ENCODE measurements at regions not wholly inside any gene's neighbourhood (a gene's known extent, or its start where the extent isn't known, plus 50 kb on each side); places are given as distances from the start of the nearest gene placed in this dataset.

GRCh38 chr7:17229228-17229627 is 69.2 kb upstream of the AHR start:
- no peak overlapping the region for H3K4me3 Mint-ChIP-seq
- no peak for DNase-seq
- H3K9me3 Mint-ChIP-seq: peaks cover 5% of the 10 kb centered on the region

GRCh38 chr7:17230099-17230807 is 68.2 kb upstream of the AHR start:
- no peak overlapping the region for H3K4me3 Mint-ChIP-seq

More at GRCh38 chr7:17229228-17229627, 69.2 kb upstream of the AHR start:
- H3K27me3 Mint-ChIP-seq: no peaks in the 10 kb centered on the region
- no peak overlapping the region for H3K27ac Mint-ChIP-seq
- peaks cover 23% of the 10 kb centered on the region for H3K4me1 Mint-ChIP-seq (ENCODE audit: low read depth)
- no peaks in the 10 kb centered on the region for H3K36me3 Mint-ChIP-seq (ENCODE audit: low read depth)

GRCh38 chr7:17233603-17234002 is 64.8 kb upstream of the AHR start:
- peaks cover 15% of the 10 kb centered on the region for H3K9me3 Mint-ChIP-seq
- H3K27ac Mint-ChIP-seq: peak overlapping the region; percentile 97
- H3K27me3 Mint-ChIP-seq: no peaks in the 10 kb centered on the region
- DNase-seq: no peak
- H3K36me3 Mint-ChIP-seq (ENCODE audit: low read depth): no peaks in the 10 kb centered on the region
- H3K4me1 Mint-ChIP-seq (ENCODE audit: low read depth): peaks cover 52% of the 10 kb centered on the region
- H3K4me3 Mint-ChIP-seq: peak overlapping the region; percentile 66

More at GRCh38 chr7:17230099-17230807, 68.2 kb upstream of the AHR start:
- H3K4me1 Mint-ChIP-seq (ENCODE audit: low read depth): peaks cover 32% of the 10 kb centered on the region
- peaks cover 4% of the 10 kb centered on the region for H3K9me3 Mint-ChIP-seq
- H3K27ac Mint-ChIP-seq: no peak overlapping the region
- no peak for DNase-seq
- no peaks in the 10 kb centered on the region for H3K27me3 Mint-ChIP-seq
- H3K36me3 Mint-ChIP-seq (ENCODE audit: low read depth): no peaks in the 10 kb centered on the region

GRCh38 chr7:17234030-17234397 is 64.4 kb upstream of the AHR start:
- Mint-ChIP-seq H3K4me3 (peak overlapping the region; percentile 66), H3K9me3 (peaks cover 15% of the 10 kb centered on the region), H3K27me3 (no peaks in the 10 kb centered on the region), H3K27ac (peak overlapping the region; percentile 97), H3K36me3 (ENCODE audit: low read depth) (no peaks in the 10 kb centered on the region), H3K4me1 (ENCODE audit: low read depth) (peaks cover 52% of the 10 kb centered on the region)
- peak; percentile 57 for DNase-seq

GRCh38 chr7:17234398-17235031 is 63.9 kb upstream of the AHR start:
- H3K36me3 Mint-ChIP-seq (ENCODE audit: low read depth): no peaks in the 10 kb centered on the region
- DNase-seq: peak; percentile 42
- peak overlapping the region; percentile 66 for H3K4me3 Mint-ChIP-seq
- H3K4me1 Mint-ChIP-seq (ENCODE audit: low read depth): peaks cover 52% of the 10 kb centered on the region
- peaks cover 15% of the 10 kb centered on the region for H3K9me3 Mint-ChIP-seq
- no peaks in the 10 kb centered on the region for H3K27me3 Mint-ChIP-seq
- peak overlapping the region; percentile 97 for H3K27ac Mint-ChIP-seq

GRCh38 chr7:17236171-17236570 is 62.3 kb upstream of the AHR start:
- H3K4me1 Mint-ChIP-seq (ENCODE audit: low read depth): peaks cover 52% of the 10 kb centered on the region
- H3K27ac Mint-ChIP-seq: peak overlapping the region; percentile 50
- H3K27me3 Mint-ChIP-seq: no peaks in the 10 kb centered on the region
- H3K9me3 Mint-ChIP-seq: peaks cover 15% of the 10 kb centered on the region
- no peak overlapping the region for H3K4me3 Mint-ChIP-seq
- H3K36me3 Mint-ChIP-seq (ENCODE audit: low read depth): no peaks in the 10 kb centered on the region
- no peak for DNase-seq

- Mint-ChIP-seq H3K27ac (no peak overlapping the region), H3K27me3 (no peaks in the 10 kb centered on the region), H3K36me3 (ENCODE audit: low read depth) (no peaks in the 10 kb centered on the region), H3K9me3 (peaks cover 15% of the 10 kb centered on the region), H3K4me1 (ENCODE audit: low read depth) (peaks cover 52% of the 10 kb centered on the region), H3K4me3 (no peak overlapping the region)
- no peak for DNase-seq
Observed at GRCh38 chr7:17236603-17237002, 61.8 kb upstream of the AHR start.

GRCh38 chr7:17239046-17239445 is 59.4 kb upstream of the AHR start:
- Mint-ChIP-seq H3K27ac (no peak overlapping the region), H3K4me1 (ENCODE audit: low read depth) (peaks cover 36% of the 10 kb centered on the region), H3K4me3 (no peak overlapping the region), H3K9me3 (peaks cover 13% of the 10 kb centered on the region), H3K36me3 (ENCODE audit: low read depth) (no peaks in the 10 kb centered on the region), H3K27me3 (no peaks in the 10 kb centered on the region)
- no peak for DNase-seq

- H3K27ac Mint-ChIP-seq: no peak overlapping the region
- H3K4me1 Mint-ChIP-seq (ENCODE audit: low read depth): peaks cover 28% of the 10 kb centered on the region
- no peak for DNase-seq
- no peaks in the 10 kb centered on the region for H3K27me3 Mint-ChIP-seq
- no peaks in the 10 kb centered on the region for H3K36me3 Mint-ChIP-seq (ENCODE audit: low read depth)
- H3K4me3 Mint-ChIP-seq: no peak overlapping the region
- H3K9me3 Mint-ChIP-seq: peaks cover 13% of the 10 kb centered on the region
Observed at GRCh38 chr7:17239683-17240521, 58.5 kb upstream of the AHR start.

- no peak overlapping the region for H3K4me3 Mint-ChIP-seq
- H3K27ac Mint-ChIP-seq: no peak overlapping the region
- peaks cover 5% of the 10 kb centered on the region for H3K4me1 Mint-ChIP-seq (ENCODE audit: low read depth)
- H3K36me3 Mint-ChIP-seq (ENCODE audit: low read depth): no peaks in the 10 kb centered on the region
- no peak for DNase-seq
- no peaks in the 10 kb centered on the region for H3K27me3 Mint-ChIP-seq
- H3K9me3 Mint-ChIP-seq: peaks cover 4% of the 10 kb centered on the region
Observed at GRCh38 chr7:17242504-17242903, 55.9 kb upstream of the AHR start.

GRCh38 chr7:17244786-17245185 is 53.7 kb upstream of the AHR start:
- no peaks in the 10 kb centered on the region for H3K9me3 Mint-ChIP-seq
- H3K27me3 Mint-ChIP-seq: no peaks in the 10 kb centered on the region
- DNase-seq: no peak
- H3K27ac Mint-ChIP-seq: no peak overlapping the region
- no peaks in the 10 kb centered on the region for H3K36me3 Mint-ChIP-seq (ENCODE audit: low read depth)
- H3K4me1 Mint-ChIP-seq (ENCODE audit: low read depth): peaks cover 5% of the 10 kb centered on the region
- no peak overlapping the region for H3K4me3 Mint-ChIP-seq

- Mint-ChIP-seq H3K27me3 (no peaks in the 10 kb centered on the region), H3K4me3 (no peak overlapping the region), H3K9me3 (no peaks in the 10 kb centered on the region), H3K4me1 (ENCODE audit: low read depth) (peaks cover 9% of the 10 kb centered on the region), H3K36me3 (ENCODE audit: low read depth) (no peaks in the 10 kb centered on the region), H3K27ac (no peak overlapping the region)
- DNase-seq: no peak
Observed at GRCh38 chr7:17247357-17247756, 51.1 kb upstream of the AHR start.

GRCh38 chr7:17248527-17248926 is 49.9 kb upstream of the AHR start:
- no peak overlapping the region for H3K4me3 Mint-ChIP-seq
- no peaks in the 10 kb centered on the region for H3K36me3 Mint-ChIP-seq (ENCODE audit: low read depth)
- peaks cover 9% of the 10 kb centered on the region for H3K4me1 Mint-ChIP-seq (ENCODE audit: low read depth)
- H3K27me3 Mint-ChIP-seq: no peaks in the 10 kb centered on the region
- H3K9me3 Mint-ChIP-seq: no peaks in the 10 kb centered on the region
- no peak overlapping the region for H3K27ac Mint-ChIP-seq
- DNase-seq: no peak

All from activated T-cell treated with anti-CD3 and anti-CD28 coated beads, Interleukin-2, amount 50 U/mL, for 24 hours (primary cell).